Activated CD4-positive, alpha-beta T cell treated with anti-CD3 and anti-CD28 coated beads for 36 hours (primary cell): ENCODE measurements at regions not wholly inside any gene's neighbourhood (a gene's known extent, or its start where the extent isn't known, plus 50 kb on each side); places are given as distances from the start of the nearest gene placed in this dataset.

Experiments used
- ATAC-seq: fragments of 200-7000 bp; cut with Tn5 transposase; one replicate; pipeline ENCODE4 v1.10.0; 2021; ENCODE audit warnings: mild to moderate bottlenecking, moderate library complexity
- CTCF ChIA-PET: fragments of 350-600 bp; sonication (Branson Sonifier 250); formaldehyde crosslinking; loops from one replicate; lab custom pipeline; 2021; ENCODE audit warnings: antibody characterized with exemption; lab: Charles Lee
- POLR2A ChIA-PET: fragments of 350-600 bp; sonication (Branson Sonifier 250); formaldehyde crosslinking; loops from one replicate; lab custom pipeline; 2021; ENCODE audit warnings: antibody characterized with exemption, inconsistent platforms; lab: Charles Lee
- DNase-seq: peaks from one replicate; pipeline ENCODE4 v3.0.0-alpha.2; 2020
- H3K27ac Mint-ChIP-seq: one replicate; pipeline ENCODE4 v1.8.0; 2021; ENCODE audit warnings: mixed read lengths
- H3K27me3 Mint-ChIP-seq: one replicate; pipeline ENCODE4 v1.8.0; 2021; ENCODE audit warnings: mixed read lengths
- H3K36me3 Mint-ChIP-seq: one replicate; pipeline ENCODE4 v1.8.0; 2021; ENCODE audit warnings: low read depth, mixed read lengths
- H3K4me1 Mint-ChIP-seq: one replicate; pipeline ENCODE4 v1.8.0; 2021; ENCODE audit warnings: mixed read lengths
- H3K4me3 Mint-ChIP-seq: one replicate; pipeline ENCODE4 v1.8.0; 2021; ENCODE audit warnings: mild to moderate bottlenecking, moderate library complexity, mixed read lengths
- H3K9me3 Mint-ChIP-seq: one replicate; pipeline ENCODE4 v1.8.0; 2021; ENCODE audit warnings: low read depth, mixed read lengths
- intact Hi-C, 2 experiments: fragments of 100-400 bp; cut with DNase I in 1 of 2; cut with micrococcal nuclease in 1 of 2; formaldehyde crosslinking; loops; one replicate each; pipeline versions ENCODE4 v1.14.2 to v1.15.1; 2022 to 2024; cut with DNase I, micrococcal nuclease

DNA sequence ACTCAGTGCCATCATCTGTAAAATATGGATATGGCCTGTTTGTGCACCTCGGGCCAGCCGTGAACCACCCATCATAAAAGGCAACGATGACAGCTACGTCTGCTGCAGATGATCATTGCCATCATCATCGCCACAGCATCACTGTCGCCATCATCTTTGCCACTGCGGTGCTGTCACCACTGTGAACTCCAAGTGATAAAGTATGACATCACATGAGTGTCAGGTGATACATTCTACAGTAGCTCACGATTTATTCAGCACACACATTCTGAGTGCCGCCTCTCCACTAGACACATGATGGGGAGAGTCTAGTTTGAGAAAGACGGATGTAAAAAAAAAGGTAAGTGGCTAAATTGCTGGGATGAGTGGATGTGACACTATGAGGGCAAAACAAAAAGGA, 755.4 kb upstream of the RAB6C start:
- Mint-ChIP-seq H3K4me1 (no peaks in the 10 kb centered on the region), H3K27me3 (no peaks in the 10 kb centered on the region), H3K36me3 (no peaks in the 10 kb centered on the region), H3K27ac (no peak overlapping the region), H3K9me3 (no peaks in the 10 kb centered on the region), H3K4me3 (no peak overlapping the region)
- ATAC-seq (no peak), DNase-seq (no peak)
- ChIA-PET CTCF (no interaction called here), POLR2A (no interaction called here)
- intact Hi-C loops: no loop called here

GRCh38 chr2:129224486-129224885, 755.0 kb upstream of the RAB6C start:
- ChIA-PET CTCF (no interaction called here), POLR2A (no interaction called here)
- Mint-ChIP-seq H3K27ac (no peak overlapping the region), H3K36me3 (no peaks in the 10 kb centered on the region), H3K9me3 (no peaks in the 10 kb centered on the region), H3K4me3 (no peak overlapping the region), H3K27me3 (no peaks in the 10 kb centered on the region), H3K4me1 (no peaks in the 10 kb centered on the region)
- ATAC-seq: no peak
- no peak for DNase-seq
- intact Hi-C loops: no loop called here

- Mint-ChIP-seq H3K4me1 (no peaks in the 10 kb centered on the region), H3K36me3 (no peaks in the 10 kb centered on the region), H3K9me3 (no peaks in the 10 kb centered on the region), H3K27ac (no peak overlapping the region), H3K4me3 (no peak overlapping the region), H3K27me3 (no peaks in the 10 kb centered on the region)
- ChIA-PET CTCF (no interaction called here), POLR2A (no interaction called here)
- intact Hi-C loops: no loop called here
- DNase-seq (no peak), ATAC-seq (no peak)
These were observed 750.3 kb upstream of the RAB6C start for GRCh38 chr2:129229196-129229595.

DNA sequence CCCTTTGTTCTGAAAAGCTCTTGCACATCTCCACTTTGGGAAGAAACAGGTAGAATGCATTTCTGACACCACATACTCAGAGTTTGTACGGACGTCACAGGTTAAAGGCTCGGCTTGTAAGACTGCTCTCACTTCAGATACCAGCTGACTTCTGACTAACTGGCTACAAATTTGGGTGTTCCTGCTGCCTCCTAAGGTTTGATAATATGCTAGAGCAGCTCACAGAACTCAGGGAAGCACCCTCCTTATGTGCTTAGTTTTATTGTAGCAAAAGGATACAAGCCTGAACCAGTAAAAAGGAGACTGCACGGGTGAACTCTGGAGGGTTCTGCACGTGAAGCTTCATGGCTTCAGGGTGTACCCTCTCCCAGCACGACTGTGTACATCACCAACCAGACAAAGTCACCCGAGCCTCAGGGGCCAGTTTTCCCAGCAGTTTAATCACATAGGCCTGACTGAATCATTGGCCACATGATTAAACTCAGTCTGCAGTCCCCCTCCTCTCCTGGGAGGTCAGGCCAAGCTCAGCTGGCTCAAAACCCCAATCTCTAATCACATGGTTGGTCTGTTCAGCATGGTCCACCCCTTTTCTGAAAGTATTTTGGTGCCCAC, 749.5 kb upstream of the RAB6C start:
- Mint-ChIP-seq H3K36me3 (no peaks in the 10 kb centered on the region), H3K27ac (no peak overlapping the region), H3K27me3 (no peaks in the 10 kb centered on the region), H3K4me1 (no peaks in the 10 kb centered on the region), H3K4me3 (no peak overlapping the region), H3K9me3 (no peaks in the 10 kb centered on the region)
- DNase-seq (no peak), ATAC-seq (no peak)
- intact Hi-C loops: no loop called here
- ChIA-PET POLR2A (no interaction called here), CTCF (no interaction called here)

DNA sequence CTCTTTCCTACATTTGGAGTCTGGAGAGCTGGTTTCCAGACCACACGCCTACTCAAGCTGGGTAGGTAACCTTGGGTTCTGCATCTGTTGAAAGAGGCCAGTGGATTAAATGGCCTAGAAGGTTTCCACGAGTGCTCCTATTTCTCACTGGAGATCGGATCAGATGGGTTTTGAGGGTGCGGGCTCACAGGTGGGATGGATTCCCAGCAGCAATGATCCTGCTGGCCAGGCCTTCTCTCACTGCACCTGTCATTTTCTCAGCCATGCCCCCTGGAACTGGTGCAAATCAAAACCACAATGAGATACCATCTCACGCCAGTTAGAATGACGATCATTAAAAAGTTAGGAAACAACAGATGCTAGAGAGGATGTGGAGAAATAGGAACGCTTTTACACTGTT, 747.5 kb upstream of the RAB6C start:
- no peak overlapping the region for H3K4me3 Mint-ChIP-seq
- CTCF ChIA-PET: no interaction called here
- intact Hi-C loops: no loop called here
- POLR2A ChIA-PET: no interaction called here
- no peaks in the 10 kb centered on the region for H3K27me3 Mint-ChIP-seq
- no peaks in the 10 kb centered on the region for H3K36me3 Mint-ChIP-seq
- ATAC-seq (no peak), DNase-seq (no peak)
- no peak overlapping the region for H3K27ac Mint-ChIP-seq
- H3K4me1 Mint-ChIP-seq: no peaks in the 10 kb centered on the region
- peaks cover 8% of the 10 kb centered on the region for H3K9me3 Mint-ChIP-seq

DNA sequence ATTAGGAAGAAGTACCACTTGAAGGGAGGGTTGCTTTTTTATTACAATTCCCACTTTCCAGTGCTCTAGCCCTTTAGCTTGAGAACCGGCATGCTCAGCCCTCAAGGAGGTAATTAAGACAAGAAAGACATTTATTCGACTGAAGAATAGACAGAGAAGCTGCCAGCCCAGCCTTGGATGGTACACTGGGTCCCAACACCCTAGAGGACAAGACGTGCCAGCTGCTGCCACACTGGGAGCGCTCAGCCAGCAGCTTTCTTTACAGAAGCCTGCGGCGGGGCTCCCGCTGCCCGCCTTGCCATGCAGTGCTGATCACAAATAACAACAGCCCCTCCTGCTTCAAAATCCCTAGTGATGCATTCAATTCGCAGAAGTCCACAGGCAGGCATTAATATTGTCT, 746.3 kb upstream of the RAB6C start:
- DNase-seq: no peak
- Mint-ChIP-seq H3K36me3 (no peaks in the 10 kb centered on the region), H3K4me1 (no peaks in the 10 kb centered on the region), H3K4me3 (no peak overlapping the region), H3K27me3 (no peaks in the 10 kb centered on the region), H3K9me3 (peaks cover 8% of the 10 kb centered on the region), H3K27ac (no peak overlapping the region)
- ChIA-PET CTCF (interaction anchor here (0.6 to 0.8 kb wide), 2 partner anchors 51 to 885 kb away, joined by 3 read pairs; no protein-coding TSS in a partner anchor), POLR2A (no interaction called here)
- intact Hi-C loops: no loop called here
- ATAC-seq: no peak

DNA sequence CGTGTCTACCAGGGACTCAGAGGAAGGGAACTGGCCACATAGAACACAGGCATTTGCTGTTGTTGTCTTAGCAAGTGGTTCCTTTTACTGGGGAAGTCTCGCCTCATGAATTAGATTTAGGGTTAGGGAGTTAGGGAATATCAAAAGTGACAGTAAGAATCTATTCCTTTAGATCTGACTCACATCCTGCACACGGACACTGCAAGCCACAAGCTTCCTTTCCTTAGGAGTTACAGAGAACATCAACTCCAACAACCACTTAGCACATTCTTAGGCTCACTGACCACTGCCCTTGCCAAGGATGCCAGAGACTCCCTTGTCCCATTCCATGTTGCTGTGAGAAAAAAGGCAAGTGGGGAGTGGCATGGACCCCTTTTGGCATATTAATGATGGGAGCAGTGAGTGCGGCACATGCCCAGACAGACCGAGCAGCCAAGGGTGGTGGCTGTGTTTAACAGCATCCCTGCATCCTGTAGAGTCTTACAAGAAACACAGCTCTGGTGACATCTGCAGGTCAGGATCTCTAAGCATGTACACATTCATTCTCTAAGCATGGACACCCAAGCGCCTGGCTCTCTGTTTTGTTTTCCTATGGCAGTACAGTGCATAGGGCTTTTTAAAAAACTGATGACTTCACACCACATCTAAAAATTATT, 745.6 kb upstream of the RAB6C start:
- Mint-ChIP-seq H3K4me3 (no peak overlapping the region), H3K4me1 (no peaks in the 10 kb centered on the region), H3K9me3 (peaks cover 8% of the 10 kb centered on the region), H3K36me3 (no peaks in the 10 kb centered on the region), H3K27ac (no peak overlapping the region), H3K27me3 (no peaks in the 10 kb centered on the region)
- POLR2A ChIA-PET: no interaction called here
- CTCF ChIA-PET: interaction anchor here (0.6 to 0.8 kb wide), 2 partner anchors 50 to 885 kb away, joined by 3 read pairs; no protein-coding TSS in a partner anchor
- intact Hi-C loops: no loop called here
- ATAC-seq (no peak), DNase-seq (no peak)

DNA sequence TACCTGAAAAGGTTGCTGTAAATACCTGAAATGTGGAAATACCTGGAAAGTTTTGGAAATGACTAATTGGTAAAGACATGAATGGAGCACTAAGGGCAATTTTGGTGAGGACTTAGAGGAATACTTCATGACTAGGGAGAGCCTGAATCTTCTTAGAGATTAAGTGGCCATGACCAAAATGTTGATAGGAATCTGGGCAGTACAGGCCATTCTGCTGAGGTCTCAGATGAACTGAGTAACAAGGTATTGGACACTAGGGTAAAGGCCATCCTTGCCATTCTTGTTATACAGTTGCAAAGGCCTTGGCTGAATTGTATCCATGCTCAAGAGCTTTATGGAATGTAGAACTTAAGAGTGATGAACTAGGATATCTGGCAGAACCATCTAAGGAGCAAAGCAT, 742.9 kb upstream of the RAB6C start:
- no peak for ATAC-seq

GRCh38 chr2:129237966-129238725, 741.3 kb upstream of the RAB6C start:
- intact Hi-C loops: no loop called here

More for the DNA sequence above, 742.9 kb upstream of the RAB6C start:
- no peaks in the 10 kb centered on the region for H3K4me1 Mint-ChIP-seq
- intact Hi-C loops: no loop called here
- CTCF ChIA-PET: interaction anchor here (0.8 kb wide), 1 partner anchor 933 kb away, joined by 3 read pairs; no protein-coding TSS in a partner anchor
- peaks cover 8% of the 10 kb centered on the region for H3K9me3 Mint-ChIP-seq
- POLR2A ChIA-PET: no interaction called here
- no peak overlapping the region for H3K4me3 Mint-ChIP-seq
- H3K27ac Mint-ChIP-seq: no peak overlapping the region
- DNase-seq: no peak
- H3K27me3 Mint-ChIP-seq: no peaks in the 10 kb centered on the region
- H3K36me3 Mint-ChIP-seq: no peaks in the 10 kb centered on the region

GRCh38 chr2:129239141-129239540, 740.3 kb upstream of the RAB6C start:
- H3K4me3 Mint-ChIP-seq: no peak overlapping the region
- no peaks in the 10 kb centered on the region for H3K27me3 Mint-ChIP-seq
- ChIA-PET POLR2A (no interaction called here), CTCF (no interaction called here)
- intact Hi-C loops: no loop called here
- H3K9me3 Mint-ChIP-seq: peaks cover 8% of the 10 kb centered on the region
- ATAC-seq (no peak), DNase-seq (no peak)
- no peak overlapping the region for H3K27ac Mint-ChIP-seq
- H3K36me3 Mint-ChIP-seq: no peaks in the 10 kb centered on the region
- H3K4me1 Mint-ChIP-seq: no peaks in the 10 kb centered on the region

More at GRCh38 chr2:129237966-129238725, 741.3 kb upstream of the RAB6C start:
- H3K4me3 Mint-ChIP-seq: no peak overlapping the region
- POLR2A ChIA-PET: no interaction called here
- H3K36me3 Mint-ChIP-seq: no peaks in the 10 kb centered on the region
- no peaks in the 10 kb centered on the region for H3K4me1 Mint-ChIP-seq
- no peaks in the 10 kb centered on the region for H3K27me3 Mint-ChIP-seq
- H3K9me3 Mint-ChIP-seq: peaks cover 8% of the 10 kb centered on the region
- CTCF ChIA-PET: interaction anchor here (0.7 kb wide), 1 partner anchor 10 kb away, joined by 4 read pairs; no protein-coding TSS in a partner anchor
- no peak for DNase-seq
- ATAC-seq: no peak
- no peak overlapping the region for H3K27ac Mint-ChIP-seq

- H3K4me1 Mint-ChIP-seq: no peaks in the 10 kb centered on the region
- DNase-seq: no peak
- POLR2A ChIA-PET: no interaction called here
These were observed 739.4 kb upstream of the RAB6C start for GRCh38 chr2:129240061-129240460.

GRCh38 chr2:129242269-129242668, 737.2 kb upstream of the RAB6C start:
- Mint-ChIP-seq H3K4me1 (no peaks in the 10 kb centered on the region), H3K9me3 (peaks cover 2% of the 10 kb centered on the region), H3K36me3 (no peaks in the 10 kb centered on the region), H3K27ac (no peak overlapping the region), H3K27me3 (no peaks in the 10 kb centered on the region), H3K4me3 (no peak overlapping the region)
- intact Hi-C loops: no loop called here
- CTCF ChIA-PET: no interaction called here
- ATAC-seq: no peak
- no peak for DNase-seq
- POLR2A ChIA-PET: no interaction called here

More at GRCh38 chr2:129240061-129240460, 739.4 kb upstream of the RAB6C start:
- H3K27ac Mint-ChIP-seq: no peak overlapping the region
- peaks cover 8% of the 10 kb centered on the region for H3K9me3 Mint-ChIP-seq
- intact Hi-C loops: no loop called here
- H3K4me3 Mint-ChIP-seq: no peak overlapping the region
- ATAC-seq: no peak
- H3K27me3 Mint-ChIP-seq: no peaks in the 10 kb centered on the region
- H3K36me3 Mint-ChIP-seq: no peaks in the 10 kb centered on the region
- CTCF ChIA-PET: no interaction called here
